ENCODE measurements at regions not wholly inside any gene's neighbourhood (a gene's known extent, or its start where the extent isn't known, plus 50 kb on each side); places are given as distances from the start of the nearest gene placed in this dataset.

GRCh38 chr7:96416599-96416998 is 94.7 kb upstream of the SLC25A13 start:
- TF ChIP-seq POLR2AphosphoS5 (IDR thresholded peaks at IDR 0.05; ENCODE audit: borderline replicate concordance, low read depth, low read length), result no peak
- no peak for TF ChIP-seq EZH2 (IDR thresholded peaks at IDR 0.05)
- no peak for TF ChIP-seq FOXP2 (optimal IDR thresholded peaks at IDR 0.05; ENCODE audit: control extremely low read depth, extremely low read length, insufficient read depth)

Measured in SK-N-MC (cell line).